ENCODE measurements at regions not wholly inside any gene's neighbourhood (a gene's known extent, or its start where the extent isn't known, plus 50 kb on each side); places are given as distances from the start of the nearest gene placed in this dataset.

GRCh38 chr2:67255933-67256615 is 141.1 kb upstream of the ETAA1 start:
- TF ChIP-seq CTCF (IDR thresholded peaks at IDR 0.05; ENCODE audit: extremely low read depth, missing control alignments), result no peak
- DNase-seq (ENCODE audit: low spot score), result no peak

GRCh38 chr2:67256892-67257291 is 140.2 kb upstream of the ETAA1 start:
- no peak for TF ChIP-seq CTCF (IDR thresholded peaks at IDR 0.05; ENCODE audit: extremely low read depth, missing control alignments)
- no peak for DNase-seq (ENCODE audit: low spot score)

GRCh38 chr2:67258122-67258521 is 139.0 kb upstream of the ETAA1 start:
- no peak for TF ChIP-seq CTCF (IDR thresholded peaks at IDR 0.05; ENCODE audit: extremely low read depth, missing control alignments)
- DNase-seq (ENCODE audit: low spot score), result no peak

GRCh38 chr2:67258831-67259230 is 138.3 kb upstream of the ETAA1 start:
- no peak for DNase-seq (ENCODE audit: low spot score)
- no peak for TF ChIP-seq CTCF (IDR thresholded peaks at IDR 0.05; ENCODE audit: extremely low read depth, missing control alignments)

GRCh38 chr2:67259556-67260342 is 137.4 kb upstream of the ETAA1 start:
- no peak for DNase-seq (ENCODE audit: low spot score)
- TF ChIP-seq CTCF (IDR thresholded peaks at IDR 0.05; ENCODE audit: extremely low read depth, missing control alignments), result no peak

- no peak for TF ChIP-seq CTCF (IDR thresholded peaks at IDR 0.05; ENCODE audit: extremely low read depth, missing control alignments)
- DNase-seq (ENCODE audit: low spot score), result no peak
Observed at GRCh38 chr2:67260343-67261277, 136.5 kb upstream of the ETAA1 start.
